Thyroid gland (tissue), 4 donors: ENCODE measurements at regions not wholly inside any gene's neighbourhood (a gene's known extent, or its start where the extent isn't known, plus 50 kb on each side); places are given as distances from the start of the nearest gene placed in this dataset.

Experiments
- CTCF ChIP-seq, 6 experiments: fragments of 200-600 bp in 3 of 6; fragments of 450-650 bp in 3 of 6; sonication (generic) in 3 of 6; IDR thresholded peaks; one replicate each; pipeline ENCODE4 v1.5.1; 2016 to 2019; ENCODE audit warnings: antibody characterized with exemption in 6 of 6, mild to moderate bottlenecking in 2 of 6, inconsistent platforms in 1 of 6, moderate library complexity in 1 of 6
- POLR2A ChIP-seq, 2 donors: fragments of 450-650 bp; IDR thresholded peaks; one replicate each; pipeline ENCODE4 v1.6.1; 2017; ENCODE audit warnings: antibody characterized with exemption in 2 of 2, mild to moderate bottlenecking in 2 of 2, moderate library complexity in 1 of 2

GRCh38 chr3:160088492-160089137, 100.0 kb downstream of the IL12A start:
- no peak for TF ChIP-seq CTCF (IDR thresholded peaks at IDR 0.05)
- no peak for TF ChIP-seq POLR2A (IDR thresholded peaks at IDR 0.05)
